Smooth muscle cell (in vitro differentiated cells): ENCODE measurements at regions not wholly inside any gene's neighbourhood (a gene's known extent, or its start where the extent isn't known, plus 50 kb on each side); places are given as distances from the start of the nearest gene placed in this dataset.

Experiments
- DNase-seq: peaks from one replicate; lab custom pipeline; 2025; ENCODE audit not compliant: unreplicated experiment; lab: John Stamatoyannopoulos, UW
- H2AFZ ChIP-seq: fragments of 200-600 bp; sonication (generic); 2 replicates; pipeline ENCODE4 v1.6.0; 2016; ENCODE audit warnings: antibody characterized with exemption, low read depth, mild to moderate bottlenecking
- H3F3A ChIP-seq: fragments of 200-600 bp; sonication (generic); 2 replicates; pipeline ENCODE4 v1.6.0; 2017; ENCODE audit warnings: antibody characterized with exemption, low read depth
- H3K27ac ChIP-seq: fragments of 200-600 bp; sonication (generic); 2 replicates; pipeline ENCODE4 v1.5.1; 2016; ENCODE audit warnings: low read depth, mild to moderate bottlenecking
- H3K27me3 ChIP-seq: fragments of 200-600 bp; sonication (generic); 2 replicates; pipeline ENCODE4 v1.6.1; 2016; ENCODE audit warnings: low read depth, mild to moderate bottlenecking
- H3K36me3 ChIP-seq: fragments of 200-600 bp; sonication (generic); 2 replicates; pipeline ENCODE4 v1.5.1; 2016; ENCODE audit warnings: low read depth
- H3K4me1 ChIP-seq: fragments of 200-600 bp; sonication (generic); 2 replicates; pipeline ENCODE4 v1.5.1; 2016; ENCODE audit warnings: low read depth
- H3K4me2 ChIP-seq: fragments of 200-600 bp; sonication (generic); 2 replicates; pipeline ENCODE4 v1.6.0; 2016; ENCODE audit warnings: mild to moderate bottlenecking
- H3K4me3 ChIP-seq: fragments of 200-600 bp; sonication (generic); 2 replicates; pipeline ENCODE4 v1.5.1; 2016; ENCODE audit warnings: mild to moderate bottlenecking
- H3K79me2 ChIP-seq: fragments of 200-600 bp; sonication (generic); 2 replicates; pipeline ENCODE4 v1.6.0; 2016; ENCODE audit warnings: low read depth, mild to moderate bottlenecking
- H3K9ac ChIP-seq: fragments of 200-600 bp; sonication (generic); 2 replicates; pipeline ENCODE4 v1.6.0; 2016; ENCODE audit warnings: low read depth
- H3K9me3 ChIP-seq: fragments of 200-600 bp; sonication (generic); replicated peaks from 2 replicates; pipeline ENCODE4 v1.5.1; 2016; ENCODE audit warnings: low read depth
- H4K20me1 ChIP-seq: fragments of 200-600 bp; sonication (generic); 2 replicates; pipeline ENCODE4 v1.6.0; 2016; ENCODE audit warnings: low read depth
- CTCF ChIP-seq: fragments of 200-600 bp; sonication (generic); IDR thresholded peaks from 2 replicates; pipeline ENCODE4 v1.5.1; 2017; ENCODE audit warnings: borderline replicate concordance, mild to moderate bottlenecking, antibody characterized with exemption; ENCODE audit not compliant: insufficient read depth, poor library complexity, severe bottlenecking
- WGBS: methylation state at CpG from one replicate; pipeline ENCODE4 v1.1.7; 2016; ENCODE audit warnings: low lambda C conversion rate; 5-methylcytosine and 5-hydroxymethylcytosine counted together

- Histone ChIP-seq H3K27ac (no peak overlapping the region), H3K4me2 (no peak overlapping the region), H3K9ac (no peak overlapping the region), H3K27me3 (no peaks in the 10 kb centered on the region), H3K36me3 (no peaks in the 10 kb centered on the region), H3K79me2 (no peaks in the 10 kb centered on the region), H3K4me3 (no peak overlapping the region), H3K9me3 (no peaks in the 10 kb centered on the region), H3F3A (no peaks in the 10 kb centered on the region), H4K20me1 (no peaks in the 10 kb centered on the region), H2AFZ (no peak overlapping the region), H3K4me1 (no peaks in the 10 kb centered on the region)
- DNase-seq = no peak
- TF ChIP-seq CTCF = no peak
These were observed 422.0 kb downstream of the CBLN2 start for GRCh38 chr18:72122103-72122502.

GRCh38 chr18:72119082-72119481, 425.1 kb downstream of the CBLN2 start:
- TF ChIP-seq CTCF = no peak
- 96% methylated on average over 7 of the region's 7 CpGs for WGBS
- H3K9me3 ChIP-seq = no peaks in the 10 kb centered on the region
- H2AFZ ChIP-seq = no peak overlapping the region
- no peaks in the 10 kb centered on the region for H3K36me3 ChIP-seq
- H3K4me3 ChIP-seq = no peak overlapping the region
- H4K20me1 ChIP-seq = no peaks in the 10 kb centered on the region
- H3K79me2 ChIP-seq = no peaks in the 10 kb centered on the region
- H3K4me1 ChIP-seq = no peaks in the 10 kb centered on the region
- no peak overlapping the region for H3K9ac ChIP-seq
- H3K27ac ChIP-seq = no peak overlapping the region
- H3K4me2 ChIP-seq = no peak overlapping the region
- H3K27me3 ChIP-seq = no peaks in the 10 kb centered on the region
- H3F3A ChIP-seq = no peaks in the 10 kb centered on the region
- no peak for DNase-seq

GRCh38 chr18:72114801-72115594, 429.1 kb downstream of the CBLN2 start:
- Histone ChIP-seq H3F3A (no peaks in the 10 kb centered on the region), H3K27me3 (no peaks in the 10 kb centered on the region), H3K27ac (no peak overlapping the region), H3K9me3 (no peaks in the 10 kb centered on the region), H2AFZ (no peak overlapping the region), H3K9ac (no peak overlapping the region), H3K4me3 (no peak overlapping the region), H4K20me1 (no peaks in the 10 kb centered on the region), H3K79me2 (no peaks in the 10 kb centered on the region), H3K4me2 (no peak overlapping the region), H3K36me3 (no peaks in the 10 kb centered on the region), H3K4me1 (no peaks in the 10 kb centered on the region)
- 87% methylated on average over 4 of the region's 4 CpGs for WGBS
- no peak for TF ChIP-seq CTCF
- DNase-seq = no peak
